Endodermal cell (in vitro differentiated cells): ENCODE measurements at regions not wholly inside any gene's neighbourhood (a gene's known extent, or its start where the extent isn't known, plus 50 kb on each side); places are given as distances from the start of the nearest gene placed in this dataset.

ENCODE experiments used
- DNase-seq: peaks from one replicate; pipeline ENCODE4 v3.0.0-alpha.2; 2017
- H3K27ac ChIP-seq: 2 replicates; pipeline ENCODE4 v1.5.1; 2013; ENCODE audit warnings: mild to moderate bottlenecking, low read depth, low read length, moderate library complexity
- H3K27me3 ChIP-seq: 2 replicates; pipeline ENCODE4 v1.6.1; 2013; ENCODE audit warnings: mild to moderate bottlenecking, low read length, moderate library complexity; ENCODE audit not compliant: insufficient read depth, control insufficient read depth, poor library complexity, severe bottlenecking
- H3K36me3 ChIP-seq: 2 replicates; pipeline ENCODE4 v1.7.0; 2013; ENCODE audit warnings: mild to moderate bottlenecking, low read length, moderate library complexity; ENCODE audit not compliant: control insufficient read depth, insufficient read depth
- H3K4me1 ChIP-seq: one replicate; pipeline ENCODE4 v1.7.0; 2013; ENCODE audit warnings: low read length; ENCODE audit not compliant: control insufficient read depth, insufficient read depth
- H3K4me3 ChIP-seq: 2 replicates; pipeline ENCODE4 v1.5.1; 2013; ENCODE audit warnings: mild to moderate bottlenecking, low read length, moderate library complexity
- H3K9ac ChIP-seq: 2 replicates; pipeline ENCODE4 v1.6.1; 2013; ENCODE audit warnings: mild to moderate bottlenecking, low read length, moderate library complexity; ENCODE audit not compliant: poor library complexity, severe bottlenecking; ENCODE audit errors: extremely low read depth
- H3K9me3 ChIP-seq: 2 replicates; pipeline ENCODE4 v1.6.1; 2013; ENCODE audit warnings: mild to moderate bottlenecking, low read length, moderate library complexity; ENCODE audit not compliant: control insufficient read depth
- H3K27ac Mint-ChIP-seq: 2 replicates; pipeline ENCODE4 v1.8.0; 2020; ENCODE audit warnings: mixed read lengths
- H3K27me3 Mint-ChIP-seq: 2 replicates; pipeline ENCODE4 v1.8.0; 2021; ENCODE audit warnings: mild to moderate bottlenecking, mixed read lengths; ENCODE audit not compliant: insufficient read depth
- H3K36me3 Mint-ChIP-seq: 2 replicates; pipeline ENCODE4 v1.8.0; 2020; ENCODE audit warnings: low read depth, mixed read lengths
- H3K4me1 Mint-ChIP-seq: 2 replicates; pipeline ENCODE4 v1.8.0; 2020; ENCODE audit warnings: mixed read lengths
- H3K4me3 Mint-ChIP-seq: 2 replicates; pipeline ENCODE4 v1.8.0; 2020; ENCODE audit warnings: mild to moderate bottlenecking, moderate library complexity, mixed read lengths
- H3K9me3 Mint-ChIP-seq: 2 replicates; pipeline ENCODE4 v1.8.0; 2020; ENCODE audit warnings: mild to moderate bottlenecking, mixed read lengths
- CTCF ChIP-seq: fragments of 200-600 bp; sonication (generic); conservative IDR thresholded peaks from 2 replicates; pipeline ENCODE4 v1.5.0; 2021; ENCODE audit warnings: antibody characterized with exemption, mild to moderate bottlenecking
- WGBS, 2 experiments: methylation state at CpG; one replicate each; pipeline versions ENCODE4 v1.1.5 to v1.1.7; 2013; ENCODE audit warnings: missing lambda C conversion rate in 2 of 2, mixed read lengths in 1 of 2; ENCODE audit not compliant: insufficient coverage in 1 of 2, insufficient read length in 1 of 2; 5-methylcytosine and 5-hydroxymethylcytosine counted together

- no peak for DNase-seq
- H3K4me1 Mint-ChIP-seq = peaks cover 17% of the 10 kb centered on the region
- H3K36me3 ChIP-seq = no peaks in the 10 kb centered on the region
- H3K4me3 Mint-ChIP-seq = no peak overlapping the region
- no peaks in the 10 kb centered on the region for H3K9me3 Mint-ChIP-seq
- no peak overlapping the region for H3K4me3 ChIP-seq
- peaks cover 10% of the 10 kb centered on the region for H3K27me3 Mint-ChIP-seq
- TF ChIP-seq CTCF = no peak
- peaks cover 11% of the 10 kb centered on the region for H3K27me3 ChIP-seq
- WGBS, 2 experiments = 75% methylated on average over 1 of the region's 1 CpG; no CpG with 5 or more reads in 1 of the 2 experiments
- H3K4me1 ChIP-seq = peaks cover 11% of the 10 kb centered on the region
- H3K27ac ChIP-seq = no peak overlapping the region
- no peak overlapping the region for H3K9ac ChIP-seq
- H3K36me3 Mint-ChIP-seq = no peaks in the 10 kb centered on the region
- no peaks in the 10 kb centered on the region for H3K9me3 ChIP-seq
- H3K27ac Mint-ChIP-seq = no peak overlapping the region
Observed at GRCh38 chr2:182621191-182621590, 94.9 kb upstream of the DNAJC10 start.

DNA sequence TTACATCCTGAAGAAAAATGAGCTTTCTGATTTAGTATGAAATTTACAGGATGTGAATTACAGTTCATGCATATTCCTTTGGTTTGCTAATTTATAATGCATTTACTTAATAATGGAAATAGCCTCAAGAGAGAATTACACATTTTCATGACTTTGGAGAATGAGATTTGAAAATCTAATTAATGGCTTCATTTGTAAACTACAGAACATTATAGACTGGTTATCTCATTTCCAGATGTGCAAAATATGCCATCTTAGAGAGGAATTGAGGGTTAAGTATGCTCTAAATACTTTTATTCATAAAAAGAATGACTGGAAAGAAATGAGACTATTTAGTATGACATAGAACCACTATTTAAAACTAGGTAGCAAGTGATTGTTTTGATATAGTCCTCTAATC is 94.2 kb upstream of the DNAJC10 start:
- no peak for DNase-seq
- no peaks in the 10 kb centered on the region for H3K36me3 ChIP-seq
- H3K4me1 ChIP-seq = peaks cover 11% of the 10 kb centered on the region
- Mint-ChIP-seq H3K9me3 (no peaks in the 10 kb centered on the region), H3K27me3 (peaks cover 10% of the 10 kb centered on the region), H3K36me3 (no peaks in the 10 kb centered on the region), H3K4me1 (peaks cover 17% of the 10 kb centered on the region), H3K4me3 (no peak overlapping the region), H3K27ac (no peak overlapping the region)
- H3K9ac ChIP-seq = no peak overlapping the region
- no peak overlapping the region for H3K4me3 ChIP-seq
- H3K27me3 ChIP-seq = peaks cover 11% of the 10 kb centered on the region
- TF ChIP-seq CTCF = no peak
- H3K27ac ChIP-seq = no peak overlapping the region
- no peaks in the 10 kb centered on the region for H3K9me3 ChIP-seq

- H3K36me3 ChIP-seq = no peaks in the 10 kb centered on the region
- no peaks in the 10 kb centered on the region for H3K9me3 ChIP-seq
- H3K36me3 Mint-ChIP-seq = no peaks in the 10 kb centered on the region
- peaks cover 11% of the 10 kb centered on the region for H3K4me1 ChIP-seq
- no peak overlapping the region for H3K27ac ChIP-seq
- DNase-seq = no peak
- H3K27me3 Mint-ChIP-seq = peaks cover 10% of the 10 kb centered on the region
- peaks cover 11% of the 10 kb centered on the region for H3K27me3 ChIP-seq
- H3K4me3 Mint-ChIP-seq = no peak overlapping the region
- no peak for TF ChIP-seq CTCF
- no peak overlapping the region for H3K4me3 ChIP-seq
- no peak overlapping the region for H3K27ac Mint-ChIP-seq
- no peak overlapping the region for H3K9ac ChIP-seq
- H3K4me1 Mint-ChIP-seq = peaks cover 17% of the 10 kb centered on the region
- WGBS, 2 experiments = 88 to 100% methylated on average over 1 to 2 of the region's 2 CpGs
- no peaks in the 10 kb centered on the region for H3K9me3 Mint-ChIP-seq
Observed at GRCh38 chr2:182622231-182622630, 93.8 kb upstream of the DNAJC10 start.
